ENCODE measurements at regions not wholly inside any gene's neighbourhood (a gene's known extent, or its start where the extent isn't known, plus 50 kb on each side); places are given as distances from the start of the nearest gene placed in this dataset.

DNA sequence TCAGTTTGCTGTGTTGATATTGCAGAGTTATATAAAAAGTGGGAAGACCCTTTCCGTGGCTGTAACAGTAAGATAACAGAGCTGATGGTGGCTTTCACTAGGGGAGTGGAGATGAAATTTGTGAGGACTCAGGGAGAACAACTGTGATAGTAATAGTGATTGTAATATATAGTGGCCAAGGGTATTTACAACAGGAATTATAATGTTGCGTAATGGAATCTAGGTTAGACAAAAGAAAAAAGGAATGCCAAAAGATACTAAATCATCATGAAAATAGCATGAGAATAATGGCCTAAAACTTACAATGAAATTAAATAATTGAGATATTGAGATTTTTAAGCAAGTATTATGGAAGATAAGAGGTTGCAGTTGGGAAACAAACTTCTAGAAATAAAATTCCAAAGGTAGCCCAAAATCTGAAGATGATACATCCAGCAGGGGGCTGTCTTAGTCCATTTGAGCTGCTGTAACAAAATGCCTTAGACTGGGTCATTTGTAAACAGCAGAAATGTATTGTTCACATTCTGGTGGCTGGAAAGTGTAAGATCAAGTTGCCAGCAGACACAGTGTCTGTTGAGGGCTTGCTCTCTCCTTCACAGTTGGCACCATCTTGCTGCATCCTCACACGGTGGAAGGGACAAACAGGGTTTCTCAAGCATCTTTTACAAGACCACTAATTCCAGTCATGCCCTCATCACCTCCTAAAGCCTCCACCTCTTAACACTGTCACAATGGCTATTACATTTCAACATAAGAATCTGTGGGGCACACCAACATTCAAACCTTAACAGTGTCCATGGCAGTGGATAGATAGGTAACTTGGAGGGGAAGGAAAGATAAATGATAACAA, 711.2 kb downstream of the MRPL39 start:
- no peak overlapping the region for H3K4me3 ChIP-seq
- DNase-seq: no peak
- TF ChIP-seq, protein P1, sequence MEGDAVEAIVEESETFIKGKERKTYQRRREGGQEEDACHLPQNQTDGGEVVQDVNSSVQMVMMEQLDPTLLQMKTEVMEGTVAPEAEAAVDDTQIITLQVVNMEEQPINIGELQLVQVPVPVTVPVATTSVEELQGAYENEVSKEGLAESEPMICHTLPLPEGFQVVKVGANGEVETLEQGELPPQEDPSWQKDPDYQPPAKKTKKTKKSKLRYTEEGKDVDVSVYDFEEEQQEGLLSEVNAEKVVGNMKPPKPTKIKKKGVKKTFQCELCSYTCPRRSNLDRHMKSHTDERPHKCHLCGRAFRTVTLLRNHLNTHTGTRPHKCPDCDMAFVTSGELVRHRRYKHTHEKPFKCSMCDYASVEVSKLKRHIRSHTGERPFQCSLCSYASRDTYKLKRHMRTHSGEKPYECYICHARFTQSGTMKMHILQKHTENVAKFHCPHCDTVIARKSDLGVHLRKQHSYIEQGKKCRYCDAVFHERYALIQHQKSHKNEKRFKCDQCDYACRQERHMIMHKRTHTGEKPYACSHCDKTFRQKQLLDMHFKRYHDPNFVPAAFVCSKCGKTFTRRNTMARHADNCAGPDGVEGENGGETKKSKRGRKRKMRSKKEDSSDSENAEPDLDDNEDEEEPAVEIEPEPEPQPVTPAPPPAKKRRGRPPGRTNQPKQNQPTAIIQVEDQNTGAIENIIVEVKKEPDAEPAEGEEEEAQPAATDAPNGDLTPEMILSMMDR (IDR thresholded peaks at IDR 0.05): peak in 2 of 4 donors; percentile 10 to 12
- no peaks in the 10 kb centered on the region for H3K36me3 ChIP-seq
- no peaks in the 10 kb centered on the region for H3K9me3 ChIP-seq
- peak in 2 of 4 donors; percentile 49 to 56 for ATAC-seq
- H3K27ac ChIP-seq: no peak overlapping the region
- H3K4me1 ChIP-seq: peaks cover 0 to 6% (median 0%) of the 10 kb centered on the region in 3 donors
- no peaks in the 10 kb centered on the region for H3K27me3 ChIP-seq
- 57 to 75% methylated on average over 3 of the region's 3 CpGs for WGBS, 2 donors
- FAIRE-seq: no peak
- intact Hi-C loops (cut with DNase I): loop anchor here in 1 of 3 donors (10.0 kb wide), 1 partner anchor 489 kb away; no protein-coding TSS in a partner anchor

DNA sequence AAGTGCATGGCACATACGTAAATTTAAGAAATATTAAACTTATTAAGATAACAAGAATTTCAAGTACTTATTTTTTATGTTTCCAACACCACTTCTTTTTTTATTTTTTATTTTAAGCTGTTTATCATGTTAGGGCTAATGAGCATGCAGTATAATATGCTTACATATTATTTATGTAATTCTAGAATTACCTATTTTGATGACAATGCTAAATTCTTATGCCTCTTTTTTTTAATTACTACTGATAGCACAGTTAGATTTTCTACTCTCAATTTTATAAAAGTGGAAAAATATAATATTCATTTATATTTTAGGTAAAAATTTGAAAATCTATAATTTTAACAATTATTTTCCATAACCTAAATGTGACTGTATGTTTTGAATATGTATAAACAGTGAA, 713.0 kb downstream of the MRPL39 start:
- Histone ChIP-seq H3K4me1 (peaks cover 0 to 6% (median 0%) of the 10 kb centered on the region in 3 donors), H3K9me3 (no peaks in the 10 kb centered on the region), H3K27ac (no peak overlapping the region), H3K36me3 (no peaks in the 10 kb centered on the region), H3K4me3 (no peak overlapping the region), H3K27me3 (no peaks in the 10 kb centered on the region)
- TF ChIP-seq, protein P1 (IDR thresholded peaks at IDR 0.05): no peak
- 68 to 87% methylated on average over 1 of the region's 1 CpG for WGBS, 2 donors
- FAIRE-seq: peak; percentile 53
- intact Hi-C loops (cut with DNase I): loop anchor here in 1 of 3 donors (10.0 kb wide), 1 partner anchor 490 kb away; no protein-coding TSS in a partner anchor
- ATAC-seq: no peak
- DNase-seq: no peak

DNA sequence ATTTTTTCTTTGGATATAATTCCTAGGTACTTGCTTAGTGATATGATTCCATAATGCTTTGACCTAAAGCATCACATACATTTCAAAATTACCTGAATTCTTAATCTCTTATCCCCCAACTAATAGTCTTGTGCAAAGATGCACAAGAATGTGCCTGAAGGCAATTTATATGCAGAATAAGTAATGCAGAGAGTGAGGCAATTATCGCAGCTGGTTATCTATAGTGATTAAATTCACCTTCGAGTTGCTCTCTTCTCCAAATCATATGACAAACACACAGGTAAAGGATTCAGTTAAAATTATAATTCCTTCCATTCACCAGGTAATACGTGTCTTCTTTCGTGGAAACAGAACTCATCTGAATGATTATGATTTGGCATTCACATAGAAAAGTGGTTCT, 717.3 kb downstream of the MRPL39 start:
- no peak for FAIRE-seq
- no peaks in the 10 kb centered on the region for H3K4me1 ChIP-seq
- H3K27me3 ChIP-seq: no peaks in the 10 kb centered on the region
- no peak overlapping the region for H3K27ac ChIP-seq
- WGBS, 2 donors: 58 to 74% methylated on average over 4 of the region's 4 CpGs
- H3K36me3 ChIP-seq: no peaks in the 10 kb centered on the region
- no peak for DNase-seq
- ATAC-seq: no peak
- no peaks in the 10 kb centered on the region for H3K9me3 ChIP-seq
- TF ChIP-seq, protein P1 (IDR thresholded peaks at IDR 0.05): no peak
- intact Hi-C loops (cut with DNase I): loop anchor here in 1 of 3 donors (10.0 kb wide), 1 partner anchor 495 kb away; no protein-coding TSS in a partner anchor
- no peak overlapping the region for H3K4me3 ChIP-seq

DNA sequence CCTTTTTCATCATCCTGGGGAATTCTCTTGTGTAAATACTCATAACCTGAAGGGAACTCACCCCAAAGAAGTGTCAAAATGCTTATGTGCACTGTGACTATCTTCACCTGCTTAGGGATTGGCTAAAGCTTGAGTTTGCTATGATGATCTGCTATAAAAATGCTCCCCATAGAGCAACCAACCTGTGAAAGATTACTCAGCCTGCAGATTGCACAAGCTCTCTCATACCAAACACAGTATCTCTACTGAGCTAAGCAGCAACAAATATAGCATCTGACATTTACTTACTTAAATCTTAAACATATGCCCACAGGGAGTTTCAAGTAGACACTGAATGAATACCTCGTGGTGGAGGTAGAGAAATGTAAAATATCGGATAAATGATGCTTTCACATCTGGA, 725.8 kb downstream of the MRPL39 start:
- intact Hi-C loops (cut with DNase I): no loop called here
- DNase-seq (no peak), FAIRE-seq (no peak), ATAC-seq (no peak)
- Histone ChIP-seq H3K9me3 (no peaks in the 10 kb centered on the region), H3K36me3 (no peaks in the 10 kb centered on the region), H3K4me3 (no peak overlapping the region), H3K4me1 (no peaks in the 10 kb centered on the region), H3K27me3 (no peaks in the 10 kb centered on the region), H3K27ac (no peak overlapping the region)
- WGBS, 2 donors: 40 to 65% methylated on average over 2 of the region's 2 CpGs
- TF ChIP-seq, protein P1 (IDR thresholded peaks at IDR 0.05): no peak

DNA sequence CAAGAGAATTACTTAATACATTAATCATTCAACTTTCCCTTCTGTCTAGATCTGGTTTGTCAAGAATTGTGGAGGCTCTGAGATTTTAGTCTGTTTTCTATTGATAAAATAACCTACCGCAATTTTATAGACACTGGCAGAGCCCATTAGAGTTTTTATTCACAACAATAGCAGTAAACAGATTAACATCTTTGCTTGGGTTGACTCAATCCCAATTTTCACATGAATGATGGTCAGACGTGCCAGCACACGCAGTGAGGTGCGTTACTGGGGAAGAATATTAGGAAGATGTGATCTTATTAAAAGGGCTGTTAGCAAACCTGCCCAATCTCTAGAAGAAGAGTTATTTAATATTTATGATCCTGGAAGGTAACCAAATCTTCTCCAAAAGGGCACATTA, 736.6 kb downstream of the MRPL39 start:
- FAIRE-seq (no peak), ATAC-seq (no peak), DNase-seq (no peak)
- intact Hi-C loops (cut with DNase I): no loop called here
- H3K36me3 ChIP-seq: no peaks in the 10 kb centered on the region
- no peak overlapping the region for H3K27ac ChIP-seq
- no peaks in the 10 kb centered on the region for H3K9me3 ChIP-seq
- TF ChIP-seq, protein P1 (IDR thresholded peaks at IDR 0.05): no peak
- H3K4me1 ChIP-seq: no peaks in the 10 kb centered on the region
- no peaks in the 10 kb centered on the region for H3K27me3 ChIP-seq
- WGBS, 2 donors: 65 to 71% methylated on average over 4 of the region's 4 CpGs
- H3K4me3 ChIP-seq: no peak overlapping the region

Measured in pancreas (tissue), 10 donors.